ENCODE measurements at regions not wholly inside any gene's neighbourhood (a gene's known extent, or its start where the extent isn't known, plus 50 kb on each side); places are given as distances from the start of the nearest gene placed in this dataset.

GRCh38 chr12:105457026-105457425, 126.5 kb downstream of the C12orf75 start (continued):
- no peak for TF ChIP-seq DDIT3 (CRISPR knock-in tag; IDR thresholded peaks at IDR 0.05)
- no peak for TF ChIP-seq ZNF780A (CRISPR knock-in tag; IDR thresholded peaks at IDR 0.05)

- Histone ChIP-seq H3K36me3 (replicated peaks in 1 of 2; ENCODE audit: control insufficient read depth in 1 of 2, insufficient read depth in 2 of 2, low read length in 2 of 2) (no peaks in the 10 kb centered on the region), H4K20me1 (ENCODE audit: insufficient read depth, low read length) (no peaks in the 10 kb centered on the region), H3K9me3 (ENCODE audit: low read length) (no peaks in the 10 kb centered on the region), H2AFZ (ENCODE audit: low read length) (no peak overlapping the region), H3K4me1 (ENCODE audit: insufficient read depth, low read length) (no peaks in the 10 kb centered on the region), H3K9ac (ENCODE audit: insufficient read depth, low read depth, low read length) (no peak overlapping the region), H3K27ac (ENCODE audit: extremely low read length, insufficient read depth, low read length) (no peak overlapping the region), H3K27me3 (ENCODE audit: control insufficient read depth in 1 of 2, insufficient read depth in 2 of 2, low read length in 2 of 2) (no peaks in the 10 kb centered on the region; a peak in 2 of 5 replicates), H3K79me2 (ENCODE audit: insufficient read depth, low read length) (no peaks in the 10 kb centered on the region), H3K4me2 (ENCODE audit: low read depth, low read length) (no peak overlapping the region), H3K4me3 (replicated peaks in 1 of 3; ENCODE audit: insufficient read depth in 1 of 3, low read depth in 2 of 3, low read length in 3 of 3) (no peak overlapping the region)
- POLR2A ChIA-PET = no interaction called here
- in situ Hi-C loops (cut with HindIII; ENCODE audit: extremely low pct_ligation_motif_present, low pct_unique_long_range_greater_than_20kb) (no loop called here), intact Hi-C loops (cut with micrococcal nuclease; ENCODE audit: unreplicated experiment) (no loop called here)
- no peak for FAIRE-seq
- 13% methylated on average over 6 of the region's 6 CpGs for WGBS (ENCODE audit: low lambda C conversion rate)
- BruUV-seq (replicated peaks) = no TSS peak
- no peak for DNase-seq (ENCODE audit: low spot score)
- CTCF ChIA-PET (ENCODE audit: low intra/inter-chr PET ratio, low total read pairs) = no interaction called here
- TF ChIP-seq MAF1 (CRISPR knock-in tag; IDR thresholded peaks at IDR 0.05; ENCODE audit: borderline replicate concordance) = no peak
- TF ChIP-seq ZNF775 (CRISPR knock-in tag; IDR thresholded peaks at IDR 0.05; ENCODE audit: borderline replicate concordance) = no peak
- TF ChIP-seq ZNF335 (CRISPR knock-in tag; IDR thresholded peaks at IDR 0.05) = no peak
- no peak for ATAC-seq
Observed at GRCh38 chr12:105459760-105460330, 129.4 kb downstream of the C12orf75 start.

GRCh38 chr12:105461271-105461943, 130.9 kb downstream of the C12orf75 start:
- ChIA-PET POLR2A (no interaction called here), CTCF (ENCODE audit: low intra/inter-chr PET ratio, low total read pairs) (no interaction called here)
- Histone ChIP-seq H3K4me3 (replicated peaks in 1 of 3; ENCODE audit: insufficient read depth in 1 of 3, low read depth in 2 of 3, low read length in 3 of 3) (no peak overlapping the region), H4K20me1 (ENCODE audit: insufficient read depth, low read length) (no peaks in the 10 kb centered on the region), H3K27ac (ENCODE audit: extremely low read length, insufficient read depth, low read length) (no peak overlapping the region), H3K9ac (ENCODE audit: insufficient read depth, low read depth, low read length) (no peak overlapping the region), H3K79me2 (ENCODE audit: insufficient read depth, low read length) (no peaks in the 10 kb centered on the region), H3K4me1 (ENCODE audit: insufficient read depth, low read length) (no peaks in the 10 kb centered on the region), H3K27me3 (ENCODE audit: control insufficient read depth in 1 of 2, insufficient read depth in 2 of 2, low read length in 2 of 2) (no peaks in the 10 kb centered on the region; a peak in 2 of 5 replicates), H3K9me3 (ENCODE audit: low read length) (no peaks in the 10 kb centered on the region), H3K36me3 (replicated peaks in 1 of 2; ENCODE audit: control insufficient read depth in 1 of 2, insufficient read depth in 2 of 2, low read length in 2 of 2) (no peaks in the 10 kb centered on the region), H2AFZ (ENCODE audit: low read length) (no peak overlapping the region), H3K4me2 (ENCODE audit: low read depth, low read length) (no peak overlapping the region)
- in situ Hi-C loops (cut with HindIII; ENCODE audit: extremely low pct_ligation_motif_present, low pct_unique_long_range_greater_than_20kb) = no loop called here
- ATAC-seq (no peak), FAIRE-seq (no peak), DNase-seq (ENCODE audit: low spot score) (no peak)
- WGBS (ENCODE audit: low lambda C conversion rate) = 11% methylated on average over 4 of the region's 4 CpGs
- intact Hi-C loops (cut with micrococcal nuclease; ENCODE audit: unreplicated experiment) = no loop called here
- no TSS peak for BruUV-seq (replicated peaks)
- no peak for TF ChIP-seq ZNF547 (CRISPR knock-in tag; IDR thresholded peaks at IDR 0.05)
- TF ChIP-seq ZNF784 (CRISPR knock-in tag; IDR thresholded peaks at IDR 0.05; ENCODE audit: borderline replicate concordance) = no peak
- no peak for TF ChIP-seq HBP1 (CRISPR knock-in tag; IDR thresholded peaks at IDR 0.05; ENCODE audit: low read depth)
- TF ChIP-seq ZNF205 (CRISPR knock-in tag; IDR thresholded peaks at IDR 0.05) = no peak
- no peak for TF ChIP-seq SNAI1 (CRISPR knock-in tag; IDR thresholded peaks at IDR 0.05; ENCODE audit: borderline replicate concordance)
- TF ChIP-seq ARHGAP35 (CRISPR knock-in tag; IDR thresholded peaks at IDR 0.05; ENCODE audit: borderline replicate concordance) = no peak
- TF ChIP-seq ATF5 (CRISPR knock-in tag; IDR thresholded peaks at IDR 0.05; ENCODE audit: low read depth) = no peak
- no peak for TF ChIP-seq ATRX (CRISPR knock-in tag; IDR thresholded peaks at IDR 0.05; ENCODE audit: borderline replicate concordance)
- TF ChIP-seq SRF (IDR thresholded peaks at IDR 0.05; ENCODE audit: low read depth, low read length) = no peak
